Umbilical cord (tissue), 1 donor: ENCODE measurements at regions not wholly inside any gene's neighbourhood (a gene's known extent, or its start where the extent isn't known, plus 50 kb on each side); places are given as distances from the start of the nearest gene placed in this dataset.
A peak's percentile ranks its signal among the peaks of the same experiment; 100 is the strongest.

Experiments
- DNase-seq: peaks from one replicate; pipeline ENCODE4 v3.0.0-alpha.2; 2015; ENCODE audit warnings: low spot score

DNA sequence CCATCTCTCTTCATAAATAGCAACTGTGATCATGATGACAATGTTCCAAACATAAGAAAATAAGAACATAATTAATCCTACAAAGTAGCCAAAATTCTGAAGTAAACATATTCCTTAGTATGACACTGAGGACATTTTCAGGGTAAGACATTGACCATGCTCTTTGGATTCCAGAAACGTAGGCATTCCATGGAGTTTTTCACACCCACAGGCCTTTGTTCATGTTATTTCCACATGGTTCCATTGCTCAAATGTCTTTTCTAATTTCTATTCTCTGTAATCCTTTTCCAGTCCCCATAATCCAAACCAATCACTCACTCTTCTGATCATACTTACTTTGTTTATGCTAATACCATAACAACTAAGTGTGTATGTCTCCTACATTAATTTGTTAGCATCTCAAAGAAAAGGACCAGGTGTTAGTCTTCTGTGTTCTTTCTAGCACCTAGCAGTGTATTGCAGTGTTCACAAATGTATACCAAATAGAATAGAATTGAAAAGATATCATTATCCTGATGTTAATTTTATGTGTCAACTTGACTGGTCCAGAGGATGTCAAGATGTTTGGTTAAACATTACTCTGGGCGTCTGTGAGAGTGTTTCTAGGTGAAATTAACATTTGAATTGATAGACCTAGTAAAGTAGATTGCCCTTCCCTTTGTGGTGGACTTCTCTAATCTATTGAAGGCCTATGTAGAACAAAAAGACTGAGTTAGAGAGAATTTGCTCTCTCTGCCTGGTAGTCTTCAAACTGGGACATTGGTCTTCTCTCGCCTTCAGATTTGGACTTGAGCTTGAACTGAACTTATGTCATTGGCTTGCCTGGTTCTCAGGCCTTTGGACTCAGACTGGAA, 516.6 kb downstream of the PTPRC start:
- no peak for DNase-seq

DNA sequence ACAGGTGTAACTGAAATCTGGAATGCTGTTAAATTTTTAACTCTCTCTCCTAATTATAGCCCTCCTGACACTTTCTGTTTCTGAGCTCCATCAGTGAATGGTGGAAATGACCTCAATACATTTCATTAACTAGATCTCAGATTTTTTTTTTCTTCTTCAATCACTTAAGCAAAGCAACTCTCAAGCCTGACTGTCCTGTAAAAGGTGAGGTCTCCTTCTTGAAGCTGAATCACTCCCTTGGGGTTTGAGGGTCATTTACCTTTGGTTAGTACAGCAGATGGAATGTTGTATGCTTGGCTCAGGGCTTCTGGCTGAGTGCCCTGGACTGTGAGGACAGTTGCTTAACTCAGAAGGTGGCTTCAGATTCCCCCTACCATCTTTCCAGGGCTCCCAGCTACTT, 518.7 kb downstream of the PTPRC start:
- no peak for DNase-seq

DNA sequence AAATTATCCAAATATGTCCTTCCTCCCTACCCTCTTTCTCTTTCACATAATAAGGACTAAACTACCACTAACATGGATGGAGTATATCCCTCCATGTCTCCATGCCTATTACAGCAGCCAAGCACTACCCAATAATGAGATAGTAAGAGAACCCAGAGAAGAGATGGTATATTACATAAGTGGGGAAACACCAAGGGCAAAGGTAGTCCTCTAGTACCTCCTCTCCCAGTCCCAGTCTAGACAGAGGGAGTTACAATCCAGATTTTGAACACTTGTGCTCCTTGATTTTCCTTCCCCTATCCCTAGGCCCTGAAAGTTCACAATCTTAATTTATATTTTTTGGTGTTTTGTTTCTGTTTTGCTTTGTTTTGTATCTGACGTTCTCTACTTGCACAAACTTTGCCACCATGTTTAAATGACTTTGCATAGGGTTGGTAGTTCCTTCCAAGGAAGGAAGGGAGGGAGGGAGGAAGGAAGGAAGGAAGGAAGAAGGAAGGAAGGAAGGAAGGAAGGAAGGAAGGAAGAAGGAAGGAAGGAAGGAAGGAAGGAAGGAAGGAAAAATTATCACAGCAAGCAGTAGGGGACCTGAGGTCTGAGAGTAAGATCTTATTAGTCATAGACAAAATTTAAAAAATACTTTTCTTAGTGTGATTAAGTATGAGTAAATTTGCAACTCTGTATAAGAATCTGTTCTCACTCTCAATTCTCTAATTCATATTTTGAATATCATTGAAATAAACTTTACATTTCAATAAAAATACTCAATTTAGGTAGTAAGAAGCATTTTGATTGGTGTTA, 521.9 kb downstream of the PTPRC start:
- DNase-seq = no peak

- DNase-seq = no peak
Observed at GRCh38 chr1:199161319-199161680, 522.5 kb downstream of the PTPRC start.

GRCh38 chr1:199161766-199162303, 523.0 kb downstream of the PTPRC start:
- DNase-seq = no peak

DNA sequence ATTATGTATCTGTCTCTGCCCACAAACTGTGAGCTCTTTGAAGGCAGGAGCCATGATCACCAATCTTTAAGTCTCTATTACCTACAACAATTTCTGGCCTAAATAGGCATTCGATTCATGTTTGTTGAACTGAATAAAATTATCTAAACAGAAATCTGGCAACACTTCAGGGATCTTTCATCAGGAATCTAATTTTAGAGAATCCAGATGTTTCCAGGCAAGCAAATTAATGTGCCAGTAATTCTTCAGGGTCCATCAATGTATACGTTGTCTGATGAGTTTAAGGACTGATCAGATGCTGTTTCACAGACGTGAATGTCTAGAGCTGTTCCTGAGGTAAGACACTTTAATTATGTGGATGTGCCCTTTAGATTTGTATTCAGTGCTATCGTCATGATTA, 524.4 kb downstream of the PTPRC start:
- DNase-seq = no peak

GRCh38 chr1:199163670-199164069, 524.8 kb downstream of the PTPRC start:
- DNase-seq = peak; percentile 21

- no peak for DNase-seq
Observed at GRCh38 chr1:199167460-199167859, 528.6 kb downstream of the PTPRC start.

- DNase-seq = no peak
Observed at GRCh38 chr1:199168888-199169585, 530.2 kb downstream of the PTPRC start.

GRCh38 chr1:199170711-199171110, 531.9 kb downstream of the PTPRC start:
- DNase-seq = no peak

DNA sequence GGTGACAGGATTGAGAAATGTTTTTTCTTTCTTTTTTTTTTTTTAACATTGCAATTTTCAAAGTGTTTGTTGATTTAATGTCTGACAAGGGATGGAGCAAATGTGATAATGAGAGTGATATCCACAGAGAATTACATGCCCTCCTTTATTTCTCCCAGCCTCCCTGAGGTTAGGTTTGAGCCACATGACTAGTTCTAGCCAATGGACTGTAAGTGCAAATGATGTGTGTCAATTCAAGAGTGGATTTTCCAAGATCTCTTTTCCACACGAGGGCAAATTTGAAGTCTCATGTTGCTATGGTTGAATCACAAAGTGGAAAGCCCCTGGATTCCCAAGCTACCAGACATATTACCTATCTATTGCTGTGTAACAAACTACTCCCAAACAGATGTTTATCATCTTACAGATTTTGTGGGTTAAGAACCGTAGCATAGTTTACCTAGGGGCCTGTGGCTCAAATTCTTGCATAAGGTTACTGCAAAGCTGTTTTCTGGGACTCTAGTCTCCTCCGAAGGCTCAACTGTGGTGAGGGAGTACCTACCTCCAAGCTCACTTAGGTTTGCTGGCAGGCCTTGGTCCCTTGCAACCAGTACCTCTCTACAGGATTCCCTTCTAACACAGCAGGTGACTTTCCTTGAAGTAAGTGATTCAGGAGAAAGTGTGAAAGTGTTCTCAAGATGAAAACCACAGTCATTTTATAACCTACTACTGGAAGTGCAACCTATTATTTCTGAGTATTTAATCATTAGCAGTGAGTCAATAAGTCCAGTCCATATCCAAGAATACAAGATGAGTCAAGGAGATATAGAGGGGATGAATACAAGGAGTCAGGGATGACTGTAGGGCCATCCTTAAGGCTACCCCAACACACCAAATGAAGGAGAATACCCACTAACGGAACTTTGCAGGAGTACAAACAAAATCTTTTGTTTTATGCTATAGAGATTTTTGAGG, 533.6 kb downstream of the PTPRC start:
- DNase-seq = no peak

DNA sequence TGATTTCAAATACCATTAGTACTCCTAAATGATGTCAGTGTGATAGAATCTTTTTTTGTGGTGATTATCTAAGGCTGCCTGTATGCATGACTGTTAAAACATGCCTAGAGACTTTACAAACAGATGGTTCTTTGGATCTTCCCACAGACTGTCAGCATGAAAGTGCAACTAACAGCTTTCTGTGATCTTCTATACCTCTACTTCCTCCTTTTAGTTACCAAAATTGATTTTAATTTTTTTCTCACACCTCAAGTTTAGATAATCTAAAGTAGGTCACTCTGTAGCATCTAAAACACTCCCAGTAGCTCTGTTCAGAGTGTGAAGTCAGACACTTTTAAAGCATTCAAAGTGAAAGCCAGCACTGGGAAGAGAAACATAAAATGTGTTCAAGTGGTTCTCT, 534.5 kb downstream of the PTPRC start:
- DNase-seq = peak; percentile 24

DNA sequence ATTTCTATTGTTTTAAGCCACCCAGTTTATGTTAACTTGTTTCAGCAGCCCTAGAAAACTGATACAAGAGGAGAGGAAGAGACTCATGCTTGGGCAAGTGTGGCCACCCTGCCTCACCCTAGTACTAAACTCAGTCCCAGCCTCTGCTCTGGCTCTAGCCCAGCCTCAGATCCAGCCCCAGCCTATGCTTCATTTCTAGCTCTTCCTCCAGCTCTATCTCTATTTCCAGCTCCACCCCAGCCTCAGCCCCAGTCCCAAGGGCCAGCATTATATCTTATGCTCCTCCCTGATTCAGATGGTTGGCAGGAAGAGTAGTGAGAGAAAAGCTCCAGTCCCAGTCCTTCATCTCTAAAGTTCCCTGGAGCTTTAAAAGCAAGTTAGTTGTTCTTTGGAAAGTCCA, 535.5 kb downstream of the PTPRC start:
- no peak for DNase-seq

- DNase-seq = no peak
Observed at GRCh38 chr1:199176713-199177112, 537.9 kb downstream of the PTPRC start.

GRCh38 chr1:199177241-199177640, 538.4 kb downstream of the PTPRC start:
- no peak for DNase-seq

DNA sequence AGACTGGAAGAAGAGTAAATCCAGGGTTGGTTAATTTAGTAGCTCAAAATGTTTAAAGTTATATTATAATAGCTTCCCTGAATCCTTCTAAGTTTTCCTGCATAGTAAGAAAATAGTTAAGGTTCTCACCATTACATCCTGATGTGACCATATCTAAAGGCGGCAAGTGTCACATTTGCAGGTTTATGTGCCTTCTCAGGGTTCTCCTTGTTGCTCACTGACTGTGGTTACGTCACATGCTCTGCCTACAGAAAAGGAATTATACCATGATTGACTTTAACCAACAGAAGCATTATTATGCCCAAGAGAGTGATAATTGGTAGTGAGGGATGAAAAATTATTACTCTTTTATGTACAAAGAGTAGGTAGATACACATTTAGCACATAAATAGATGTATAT, 539.8 kb downstream of the PTPRC start:
- DNase-seq = no peak

DNA sequence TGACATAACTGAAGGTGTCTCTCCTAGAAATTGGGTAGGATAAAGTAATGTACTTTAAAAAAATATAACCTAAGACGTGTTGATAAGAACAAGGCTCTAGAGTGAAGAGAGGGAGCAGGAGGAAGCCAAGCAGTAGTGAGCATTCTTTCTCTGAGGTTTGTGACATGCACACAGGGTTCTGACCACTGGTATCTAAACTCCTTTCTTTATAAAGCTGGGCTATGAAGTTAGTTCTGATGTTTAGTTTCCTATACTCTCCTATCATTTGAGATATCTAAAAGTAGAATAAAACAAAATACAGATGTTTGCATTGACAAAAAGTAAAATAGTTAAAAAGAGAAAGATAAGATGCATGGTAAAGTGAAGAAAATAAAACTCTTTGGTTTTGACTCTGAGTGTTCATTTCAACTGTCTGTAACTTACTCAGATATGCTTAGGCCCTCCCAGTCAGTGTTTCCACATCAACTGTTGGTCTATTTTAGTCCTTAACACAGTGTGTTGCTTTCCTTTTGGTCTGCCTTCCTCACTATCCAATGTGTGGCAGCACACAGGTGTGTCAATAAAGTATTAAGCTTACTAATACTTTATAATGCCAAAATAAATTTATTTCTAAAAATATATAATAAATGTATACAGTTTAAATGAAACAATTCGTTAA, 543.5 kb downstream of the PTPRC start:
- DNase-seq = peak; percentile 40

- no peak for DNase-seq
Observed at GRCh38 chr1:199184180-199184579, 545.3 kb downstream of the PTPRC start.

DNA sequence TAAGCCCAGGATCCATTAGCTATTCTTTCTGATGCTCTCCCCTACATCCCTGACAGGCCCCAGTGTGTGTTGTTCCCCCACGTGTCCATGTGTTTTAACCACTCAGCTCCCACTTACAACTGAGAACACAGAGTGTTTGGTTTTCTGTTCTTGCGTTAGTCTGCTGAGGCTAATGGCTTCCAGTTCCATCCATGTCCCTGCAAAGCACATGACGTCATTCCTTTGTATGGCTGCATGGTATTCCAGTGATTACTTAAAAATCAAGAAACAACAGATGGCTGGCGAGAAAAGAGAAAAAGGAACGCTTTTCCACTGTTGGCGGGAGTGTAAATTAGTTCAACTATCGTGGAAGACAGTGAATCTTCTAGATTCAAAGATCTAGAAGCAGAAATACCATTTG, 556.0 kb downstream of the PTPRC start:
- DNase-seq = no peak

- DNase-seq = no peak
Observed at GRCh38 chr1:199197695-199198094, 558.9 kb downstream of the PTPRC start.
